ENCODE measurements at regions not wholly inside any gene's neighbourhood (a gene's known extent, or its start where the extent isn't known, plus 50 kb on each side); places are given as distances from the start of the nearest gene placed in this dataset.

GRCh38 chr11:116567721-116568242 is 205.0 kb downstream of the BUD13 start:
- H3K27me3 ChIP-seq (ENCODE audit: control insufficient read depth, insufficient read depth, low read length) = no peaks in the 10 kb centered on the region; the same call in 1 of the 2 replicates
- intact Hi-C loops (cut with micrococcal nuclease; ENCODE audit: unreplicated experiment) (no loop called here), in situ Hi-C loops (cut with HindIII; ENCODE audit: low pct_unique_long_range_greater_than_20kb, low sequenced_read_pairs) (no loop called here)
- no peak overlapping the region for H3K27ac ChIP-seq (ENCODE audit: low read length)
- TF ChIP-seq REST (IDR thresholded peaks at IDR 0.05; ENCODE audit: insufficient read depth in 1 of 2, low read depth in 2 of 2, low read length in 1 of 2) = no peak
- TF ChIP-seq CTCF (IDR thresholded peaks at IDR 0.05) = no peak
- no peak for TF ChIP-seq POLR2AphosphoS5 (IDR thresholded peaks at IDR 0.05; ENCODE audit: low read depth, low read length)
- TF ChIP-seq TCF7L2 (IDR thresholded peaks at IDR 0.05; ENCODE audit: low read depth, low read length) = no peak
- no peak for TF ChIP-seq SIN3A (IDR thresholded peaks at IDR 0.05; ENCODE audit: borderline replicate concordance, insufficient read depth, low read depth, low read length)
- POLR2A ChIA-PET = no interaction called here
- no peaks in the 10 kb centered on the region for H3K36me3 ChIP-seq (ENCODE audit: control insufficient read depth, insufficient read depth, low read length)
- CTCF ChIA-PET = no interaction called here
- BruUV-seq (replicated peaks) = no TSS peak
- H3K9me3 ChIP-seq (ENCODE audit: control insufficient read depth, insufficient read depth, low read depth, low read length) = no peaks in the 10 kb centered on the region
- ATAC-seq (no peak), DNase-seq (ENCODE audit: low read depth, low spot score) (no peak)
- no peak overlapping the region for H3K4me3 ChIP-seq (ENCODE audit: low read depth in 2 of 2, low read length in 2 of 2)
- no peaks in the 10 kb centered on the region for H3K4me1 ChIP-seq (ENCODE audit: control insufficient read depth, insufficient read depth, low read length)

- Histone ChIP-seq H3K36me3 (ENCODE audit: control insufficient read depth, insufficient read depth, low read length) (no peaks in the 10 kb centered on the region), H3K4me1 (ENCODE audit: control insufficient read depth, insufficient read depth, low read length) (no peaks in the 10 kb centered on the region), H3K27ac (ENCODE audit: low read length) (no peak overlapping the region), H3K9me3 (ENCODE audit: control insufficient read depth, insufficient read depth, low read depth, low read length) (no peaks in the 10 kb centered on the region), H3K27me3 (ENCODE audit: control insufficient read depth, insufficient read depth, low read length) (no peaks in the 10 kb centered on the region; the same call in 1 of the 2 replicates), H3K4me3 (ENCODE audit: low read depth in 2 of 2, low read length in 2 of 2) (no peak overlapping the region)
- ChIA-PET CTCF (no interaction called here), POLR2A (no interaction called here)
- in situ Hi-C loops (cut with HindIII; ENCODE audit: low pct_unique_long_range_greater_than_20kb, low sequenced_read_pairs) = no loop called here
- intact Hi-C loops (cut with micrococcal nuclease; ENCODE audit: unreplicated experiment) = no loop called here
- no peak for DNase-seq (ENCODE audit: low read depth, low spot score)
- no TSS peak for BruUV-seq (replicated peaks)
- TF ChIP-seq REST (IDR thresholded peaks at IDR 0.05; ENCODE audit: insufficient read depth in 1 of 2, low read depth in 2 of 2, low read length in 1 of 2) = no peak
- no peak for TF ChIP-seq SIN3A (IDR thresholded peaks at IDR 0.05; ENCODE audit: borderline replicate concordance, insufficient read depth, low read depth, low read length)
- TF ChIP-seq CTCF (IDR thresholded peaks at IDR 0.05) = no peak
- no peak for TF ChIP-seq POLR2AphosphoS5 (IDR thresholded peaks at IDR 0.05; ENCODE audit: low read depth, low read length)
- no peak for TF ChIP-seq TCF7L2 (IDR thresholded peaks at IDR 0.05; ENCODE audit: low read depth, low read length)
- ATAC-seq = no peak; the same call in 1 of the 2 replicates
Observed at GRCh38 chr11:116563712-116564047, 209.1 kb downstream of the BUD13 start.
